Pancreas (tissue), 10 donors: ENCODE measurements at regions not wholly inside any gene's neighbourhood (a gene's known extent, or its start where the extent isn't known, plus 50 kb on each side); places are given as distances from the start of the nearest gene placed in this dataset.

Experiments
- ATAC-seq, 4 donors: fragments of 200-7000 bp; cut with Tn5 transposase; one replicate each; pipeline versions ENCODE4 v1.8.0 to v1.9.1; 2020; ENCODE audit warnings: mild to moderate bottlenecking in 4 of 4, moderate library complexity in 4 of 4
- DNase-seq, 6 donors: peaks; one replicate each; pipeline ENCODE4 v3.0.0-alpha.2; 2020
- FAIRE-seq: peaks from 2 replicates; lab custom pipeline; 2012; peaks lifted over from hg19 to GRCh38; lab: Jason Lieb, UNC
- H3K27ac ChIP-seq, 4 donors: fragments of 200-600 bp; sonication (generic); 1 replicate in 3 of 4; 2 replicates in 1 of 4; pipeline versions ENCODE4 v1.5.0 to v1.8.0; 2020
- H3K27me3 ChIP-seq, 4 donors: fragments of 200-600 bp; one replicate each; pipeline ENCODE4 v1.8.0; 2021
- H3K36me3 ChIP-seq, 3 donors: fragments of 200-600 bp; sonication (generic) in 1 of 3; one replicate each; pipeline versions ENCODE4 v1.5.0 to v1.8.0; 2020 to 2021
- H3K4me1 ChIP-seq, 3 donors: fragments of 200-600 bp; one replicate each; pipeline ENCODE4 v1.8.0; 2021
- H3K4me3 ChIP-seq, 4 donors: fragments of 200-600 bp; sonication (generic) in 2 of 4; one replicate each; pipeline versions ENCODE4 v1.5.0 to v1.8.0; 2020 to 2021
- H3K9me3 ChIP-seq, 4 donors: fragments of 200-600 bp; one replicate each; pipeline ENCODE4 v1.8.0; 2021
- CTCF ChIP-seq, 4 donors: fragments of 200-600 bp; sonication (generic) in 3 of 4; IDR thresholded peaks; one replicate each; pipeline versions ENCODE4 v1.5.0 to v1.8.0; 2021; ENCODE audit warnings: antibody characterized with exemption in 4 of 4
- WGBS, 2 donors: extraction: QIAGEN DNeasy Blood & Tissue Kit; methylation state at CpG; one replicate each; pipeline ENCODE4 v1.1.7; 2013; 5-methylcytosine and 5-hydroxymethylcytosine counted together
- intact Hi-C, 3 donors: fragments of 100-400 bp; cut with DNase I; formaldehyde crosslinking; loops; one replicate each; pipeline versions ENCODE4 v1.11.1 to v1.14.2; 2022
- donor health status: healthy with polysubstance abuse.
- donor health status: DM: no; HTN: no; CAD: no; lungs with moderate emphysema.
- donor health status: DM: no; HTN: no; CAD: no.
- donor health status: control.
- donor health status: control.
- donor health status: Bipolar disorder and iron deficiency.
- donor health status: DM: yes; HTN: yes; CAD: no.
- donor health status: DM: no; HTN: no; CAD: no.
- donor health status: DM: no; HTN: no; CAD: no.
- donor health status: DM: yes; HTN: yes; CAD: no.

DNA sequence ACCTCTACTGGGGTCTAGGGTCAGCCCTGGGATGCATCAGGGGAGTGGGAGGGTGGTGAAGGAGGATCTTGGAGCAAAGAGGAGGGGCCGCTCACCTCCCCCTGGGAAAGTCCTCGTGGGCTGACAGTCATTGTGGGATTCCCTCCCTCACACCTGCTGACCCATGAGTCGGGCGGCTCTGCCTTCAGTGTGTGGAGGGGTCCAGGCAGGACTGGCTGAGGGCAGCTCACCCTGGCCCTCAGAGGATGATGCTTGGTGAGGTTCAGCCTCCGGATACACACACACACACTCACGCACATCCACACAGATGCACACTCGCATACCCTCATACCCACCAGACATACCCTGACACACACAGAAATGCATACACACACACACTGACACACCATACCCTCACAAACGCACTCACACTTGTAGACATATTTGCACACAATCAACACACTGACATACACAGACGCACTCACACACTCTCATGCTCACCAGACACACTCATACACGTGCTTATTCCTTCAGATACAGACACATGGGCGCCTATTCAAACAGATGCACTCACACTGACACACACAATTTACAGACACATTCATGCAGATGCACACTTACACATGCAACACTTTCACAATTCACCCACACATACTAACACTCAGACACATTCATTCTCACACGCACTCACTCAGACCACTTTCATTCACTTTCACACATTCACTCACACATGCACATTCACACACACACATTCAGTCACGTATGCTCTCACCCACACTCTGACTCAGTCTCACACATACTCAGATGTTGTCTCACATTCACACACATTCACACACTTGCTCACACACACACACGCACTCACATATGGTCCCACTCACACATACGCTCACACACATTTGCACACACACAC is 105.1 kb upstream of the RPL38 start:
- intact Hi-C loops = no loop called here
- H3K4me3 ChIP-seq = no peak overlapping the region
- ATAC-seq (no peak), DNase-seq (no peak), FAIRE-seq (no peak)
- no peaks in the 10 kb centered on the region for H3K9me3 ChIP-seq
- no peak for TF ChIP-seq CTCF (IDR thresholded peaks at IDR 0.05)
- H3K36me3 ChIP-seq = no peaks in the 10 kb centered on the region
- WGBS, 2 donors = 64 to 76% methylated on average over 14 to 15 of the region's 15 CpGs
- H3K27ac ChIP-seq = no peak overlapping the region
- no peaks in the 10 kb centered on the region for H3K27me3 ChIP-seq
- no peaks in the 10 kb centered on the region for H3K4me1 ChIP-seq

GRCh38 chr17:74099442-74100340 is 103.8 kb upstream of the RPL38 start:
- no peaks in the 10 kb centered on the region for H3K27me3 ChIP-seq
- H3K9me3 ChIP-seq = no peaks in the 10 kb centered on the region
- WGBS, 2 donors = 43 to 56% methylated on average over 16 of the region's 16 CpGs
- intact Hi-C loops = no loop called here
- no peak overlapping the region for H3K4me3 ChIP-seq
- H3K4me1 ChIP-seq = no peaks in the 10 kb centered on the region
- FAIRE-seq = no peak
- H3K36me3 ChIP-seq = no peaks in the 10 kb centered on the region
- H3K27ac ChIP-seq = no peak overlapping the region
- no peak for TF ChIP-seq CTCF (IDR thresholded peaks at IDR 0.05)
- no peak for ATAC-seq
- DNase-seq = no peak

- no peaks in the 10 kb centered on the region for H3K4me1 ChIP-seq
- FAIRE-seq (no peak), DNase-seq (no peak), ATAC-seq (no peak)
- no peaks in the 10 kb centered on the region for H3K27me3 ChIP-seq
- no peaks in the 10 kb centered on the region for H3K9me3 ChIP-seq
- no peaks in the 10 kb centered on the region for H3K36me3 ChIP-seq
- WGBS, 2 donors = 74 to 89% methylated on average over 5 of the region's 5 CpGs
- intact Hi-C loops = no loop called here
- H3K4me3 ChIP-seq = no peak overlapping the region
- no peak overlapping the region for H3K27ac ChIP-seq
- no peak for TF ChIP-seq CTCF (IDR thresholded peaks at IDR 0.05)
Observed at GRCh38 chr17:74104921-74105320, 98.6 kb upstream of the RPL38 start.

GRCh38 chr17:74107107-74107506 is 96.4 kb upstream of the RPL38 start:
- TF ChIP-seq CTCF (IDR thresholded peaks at IDR 0.05) = no peak
- FAIRE-seq (no peak), ATAC-seq (no peak), DNase-seq (no peak)
- Histone ChIP-seq H3K36me3 (no peaks in the 10 kb centered on the region), H3K27me3 (no peaks in the 10 kb centered on the region), H3K9me3 (no peaks in the 10 kb centered on the region), H3K27ac (no peak overlapping the region), H3K4me3 (no peak overlapping the region), H3K4me1 (no peaks in the 10 kb centered on the region)
- intact Hi-C loops = no loop called here
- WGBS, 2 donors = 72 to 78% methylated on average over 15 of the region's 15 CpGs
